ENCODE measurements at regions not wholly inside any gene's neighbourhood (a gene's known extent, or its start where the extent isn't known, plus 50 kb on each side); places are given as distances from the start of the nearest gene placed in this dataset.

DNA sequence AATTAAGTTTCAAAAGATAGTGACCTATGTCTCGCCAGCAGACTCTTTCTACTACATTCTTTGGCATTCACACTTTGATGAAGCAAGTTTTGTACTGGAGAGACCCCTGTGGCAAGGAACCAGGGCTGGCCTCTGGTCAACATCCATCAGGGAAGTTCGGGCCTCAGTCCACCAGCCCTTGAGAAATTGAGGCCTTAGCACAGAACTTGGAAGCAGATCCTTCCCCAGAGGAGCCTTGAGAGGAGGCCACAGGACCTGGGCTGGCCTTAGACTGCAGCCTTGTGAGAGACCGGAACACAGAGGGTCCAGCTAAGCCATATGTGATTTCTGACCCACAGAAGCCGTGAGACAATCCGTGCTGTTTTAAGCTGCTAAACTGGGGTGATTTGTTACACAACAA, 317.9 kb downstream of the ZSWIM6 start:
- TF ChIP-seq, protein P1, sequence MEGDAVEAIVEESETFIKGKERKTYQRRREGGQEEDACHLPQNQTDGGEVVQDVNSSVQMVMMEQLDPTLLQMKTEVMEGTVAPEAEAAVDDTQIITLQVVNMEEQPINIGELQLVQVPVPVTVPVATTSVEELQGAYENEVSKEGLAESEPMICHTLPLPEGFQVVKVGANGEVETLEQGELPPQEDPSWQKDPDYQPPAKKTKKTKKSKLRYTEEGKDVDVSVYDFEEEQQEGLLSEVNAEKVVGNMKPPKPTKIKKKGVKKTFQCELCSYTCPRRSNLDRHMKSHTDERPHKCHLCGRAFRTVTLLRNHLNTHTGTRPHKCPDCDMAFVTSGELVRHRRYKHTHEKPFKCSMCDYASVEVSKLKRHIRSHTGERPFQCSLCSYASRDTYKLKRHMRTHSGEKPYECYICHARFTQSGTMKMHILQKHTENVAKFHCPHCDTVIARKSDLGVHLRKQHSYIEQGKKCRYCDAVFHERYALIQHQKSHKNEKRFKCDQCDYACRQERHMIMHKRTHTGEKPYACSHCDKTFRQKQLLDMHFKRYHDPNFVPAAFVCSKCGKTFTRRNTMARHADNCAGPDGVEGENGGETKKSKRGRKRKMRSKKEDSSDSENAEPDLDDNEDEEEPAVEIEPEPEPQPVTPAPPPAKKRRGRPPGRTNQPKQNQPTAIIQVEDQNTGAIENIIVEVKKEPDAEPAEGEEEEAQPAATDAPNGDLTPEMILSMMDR (IDR thresholded peaks at IDR 0.05 in 4 of 5, conservative IDR thresholded peaks at IDR 0.05 in 1 of 5) = no peak
- TF ChIP-seq POLR2A (IDR thresholded peaks at IDR 0.05) = no peak

All from gastrocnemius medialis (tissue), 4 donors.